H54 (cell line): ENCODE measurements at regions not wholly inside any gene's neighbourhood (a gene's known extent, or its start where the extent isn't known, plus 50 kb on each side); places are given as distances from the start of the nearest gene placed in this dataset.
"Not testable (repeated sequence)": the region's sequence is repeated elsewhere in the genome, so short reads cannot be mapped to it uniquely, and the experiment has no call there.

Experiments used
- DNase-seq: peaks from one replicate; pipeline ENCODE4 v3.0.0; 2011; ENCODE audit warnings: low spot score, mixed read lengths; ENCODE audit not compliant: insufficient read length
- FAIRE-seq: peaks from 3 replicates; lab custom pipeline; 2011; peaks lifted over from hg19 to GRCh38; lab: Jason Lieb, UNC
- POLR2A ChIP-seq: IDR thresholded peaks from 2 replicates; pipeline ENCODE4 v1.6.1; 2011; ENCODE audit warnings: low read depth, mild to moderate bottlenecking, low read length

GRCh38 chr14:45868377-45868776 is 615.4 kb upstream of the MIS18BP1 start:
- DNase-seq: no peak
- no peak for FAIRE-seq
- no peak for TF ChIP-seq POLR2A

GRCh38 chr14:45867046-45867894 is 614.3 kb upstream of the MIS18BP1 start:
- no peak for TF ChIP-seq POLR2A
- DNase-seq (no peak), FAIRE-seq (no peak)

- FAIRE-seq (no peak), DNase-seq (no peak)
- no peak for TF ChIP-seq POLR2A
These were observed 585.6 kb upstream of the MIS18BP1 start for GRCh38 chr14:45838597-45838996.

- no peak for TF ChIP-seq POLR2A
- DNase-seq: no peak
- no peak for FAIRE-seq
These were observed 566.1 kb upstream of the MIS18BP1 start for GRCh38 chr14:45819107-45819506.

GRCh38 chr14:45811155-45811554 is 558.2 kb upstream of the MIS18BP1 start:
- DNase-seq: no peak
- no peak for FAIRE-seq
- TF ChIP-seq POLR2A: no peak

- no peak for TF ChIP-seq POLR2A
- DNase-seq (no peak), FAIRE-seq (no peak)
These were observed 557.3 kb upstream of the MIS18BP1 start for GRCh38 chr14:45810152-45810872.

GRCh38 chr14:45807178-45807899 is 554.3 kb upstream of the MIS18BP1 start:
- DNase-seq (no peak), FAIRE-seq (no peak)
- no peak for TF ChIP-seq POLR2A

GRCh38 chr14:45799511-45799910 is 546.5 kb upstream of the MIS18BP1 start:
- DNase-seq (no peak), FAIRE-seq (no peak)
- no peak for TF ChIP-seq POLR2A

GRCh38 chr14:45798659-45799058 is 545.7 kb upstream of the MIS18BP1 start:
- FAIRE-seq: no peak
- no peak for TF ChIP-seq POLR2A

GRCh38 chr14:45796006-45796405 is 543.0 kb upstream of the MIS18BP1 start:
- not testable (repeated sequence) for FAIRE-seq, DNase-seq

More at GRCh38 chr14:45798659-45799058, 545.7 kb upstream of the MIS18BP1 start:
- DNase-seq: no peak

GRCh38 chr14:45793081-45793480 is 540.1 kb upstream of the MIS18BP1 start:
- DNase-seq (no peak), FAIRE-seq (no peak)
- TF ChIP-seq POLR2A: no peak

GRCh38 chr14:45790293-45790692 is 537.3 kb upstream of the MIS18BP1 start:
- FAIRE-seq (no peak), DNase-seq (no peak)
- no peak for TF ChIP-seq POLR2A

GRCh38 chr14:45787167-45787566 is 534.2 kb upstream of the MIS18BP1 start:
- no peak for TF ChIP-seq POLR2A
- no peak for FAIRE-seq
- DNase-seq: no peak

- no peak for FAIRE-seq
- no peak for DNase-seq
- no peak for TF ChIP-seq POLR2A
These were observed 533.3 kb upstream of the MIS18BP1 start for GRCh38 chr14:45786266-45786665.
